NCI-H2081 treated with DMSO at 0.1 percent for 48 hours (cell line): ENCODE measurements at regions not wholly inside any gene's neighbourhood (a gene's known extent, or its start where the extent isn't known, plus 50 kb on each side); places are given as distances from the start of the nearest gene placed in this dataset.
"Not testable (repeated sequence)": the region's sequence is repeated elsewhere in the genome, so short reads cannot be mapped to it uniquely, and the experiment has no call there.

Experiments
- DNase-seq: peaks from one replicate; lab custom pipeline; 2025; lab: John Stamatoyannopoulos, UW

DNA sequence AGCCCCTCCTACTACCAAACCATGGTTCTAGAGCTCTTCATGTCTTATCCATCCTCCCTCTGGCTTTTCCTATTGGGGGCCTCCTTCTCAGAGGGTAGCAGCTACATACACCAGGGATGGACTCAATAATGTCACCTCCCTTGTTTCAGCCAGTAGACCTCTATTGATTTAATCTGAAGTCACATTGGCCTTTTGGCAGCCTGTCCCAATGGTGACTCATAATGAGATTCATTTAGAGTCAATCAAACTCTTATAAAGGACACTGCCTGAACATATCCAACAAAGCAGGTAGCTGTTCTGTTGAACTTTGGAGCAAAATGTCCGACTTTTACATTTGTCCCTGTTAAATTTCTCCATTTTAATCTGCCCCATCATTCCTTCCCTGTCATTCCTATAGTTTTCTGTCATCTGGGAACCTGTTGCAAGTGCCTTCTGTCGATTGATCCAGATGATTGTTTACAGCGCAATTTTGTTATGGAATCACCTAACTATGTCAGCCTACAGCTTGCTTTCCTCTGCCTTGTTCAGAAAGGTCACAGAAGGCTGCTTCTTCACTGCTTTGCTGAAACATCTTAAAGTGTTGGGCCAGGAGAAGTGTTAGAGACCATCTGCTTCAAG is 105.9 kb downstream of the ETS2 start:
- no peak for DNase-seq

DNA sequence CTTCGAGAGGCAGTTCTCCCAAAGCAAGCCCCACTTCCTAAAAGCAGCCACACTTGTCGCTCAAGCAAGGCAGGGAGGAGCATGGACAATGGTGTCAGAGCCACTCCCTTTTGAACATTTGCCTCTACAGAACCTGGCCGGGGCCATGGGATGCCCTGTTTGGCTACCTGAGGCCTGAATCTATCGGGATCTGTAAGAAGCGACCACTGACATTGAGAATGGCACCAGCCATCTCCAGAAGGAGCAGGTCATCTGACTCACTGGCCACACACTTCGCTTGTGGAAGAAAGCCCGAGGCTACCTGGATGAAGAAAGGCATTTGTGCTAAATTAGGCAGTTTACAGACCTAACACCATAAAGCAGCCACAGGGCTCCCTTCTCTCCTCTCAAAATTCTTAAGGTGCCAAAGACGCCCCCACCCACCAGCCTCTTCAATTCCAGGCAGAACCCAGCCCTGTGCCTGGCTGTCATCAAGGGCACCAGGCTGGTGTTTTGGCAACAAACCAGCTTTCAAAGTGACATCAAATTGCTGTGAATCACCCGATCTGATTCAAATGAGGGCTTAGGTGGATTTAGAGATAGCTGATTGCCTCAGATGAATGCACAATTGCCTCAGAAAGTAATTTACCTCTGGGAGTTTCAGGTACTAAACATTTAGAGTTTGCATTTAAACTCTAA is 104.8 kb downstream of the ETS2 start:
- DNase-seq: no peak

DNA sequence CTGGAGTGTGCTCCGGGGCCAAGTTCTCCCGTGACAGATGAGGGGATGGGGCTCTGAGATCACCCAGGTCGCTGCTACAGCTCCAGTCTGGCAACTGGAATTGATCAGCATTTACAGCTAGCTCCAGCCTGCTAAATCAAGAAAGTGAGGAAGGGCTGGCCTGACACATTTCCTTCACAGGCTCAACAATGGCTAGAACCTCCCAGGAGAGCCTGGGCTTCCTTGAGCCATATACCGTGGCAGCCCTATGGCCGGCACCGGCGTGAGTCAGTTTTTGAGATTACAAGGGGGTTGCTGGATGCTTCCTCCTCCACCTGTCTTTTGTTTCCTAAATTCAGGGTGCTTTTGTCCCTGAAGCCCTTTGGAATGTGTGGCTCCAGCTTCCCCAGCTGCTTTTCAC is 104.2 kb downstream of the ETS2 start:
- no peak for DNase-seq

DNA sequence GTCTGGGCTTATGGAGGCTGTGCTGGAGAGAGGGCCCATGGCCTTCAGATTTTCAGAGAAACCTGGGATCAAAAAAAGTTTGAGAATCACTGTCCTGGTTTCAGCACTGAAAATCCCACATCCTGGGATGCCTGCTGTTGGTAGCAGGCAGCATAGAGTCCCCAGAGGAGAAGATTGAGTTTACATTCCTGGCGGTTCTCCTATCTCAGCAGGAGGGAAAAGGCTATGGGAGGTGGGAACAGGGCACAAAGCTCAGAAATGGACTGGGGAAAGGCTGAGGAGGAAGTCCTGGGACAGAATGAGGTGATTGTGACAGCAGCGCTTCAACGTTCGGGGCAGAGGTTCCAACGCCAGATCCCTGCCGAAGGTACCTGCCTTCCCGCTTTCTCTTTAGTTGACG is 103.4 kb downstream of the ETS2 start:
- DNase-seq: no peak

DNA sequence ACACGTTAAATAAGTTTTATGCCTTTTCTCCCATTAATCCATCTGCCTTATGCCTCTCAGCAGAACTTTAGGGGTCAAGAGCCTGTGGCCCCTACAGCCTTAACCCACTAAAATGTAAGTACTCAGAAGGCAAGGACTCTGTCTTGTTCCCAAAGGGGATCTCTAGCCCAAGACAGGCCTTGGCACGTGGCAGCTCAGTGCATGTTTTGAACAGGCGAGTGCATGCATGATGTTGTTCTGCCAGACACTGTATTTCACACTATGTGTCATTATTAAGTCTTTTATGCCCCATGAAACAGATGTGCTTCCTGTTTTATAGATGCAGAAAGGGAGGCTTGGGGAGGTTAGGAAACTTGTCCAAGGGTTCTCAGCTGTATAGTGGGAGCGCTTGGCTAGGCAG is 102.8 kb downstream of the ETS2 start:
- DNase-seq: no peak

DNA sequence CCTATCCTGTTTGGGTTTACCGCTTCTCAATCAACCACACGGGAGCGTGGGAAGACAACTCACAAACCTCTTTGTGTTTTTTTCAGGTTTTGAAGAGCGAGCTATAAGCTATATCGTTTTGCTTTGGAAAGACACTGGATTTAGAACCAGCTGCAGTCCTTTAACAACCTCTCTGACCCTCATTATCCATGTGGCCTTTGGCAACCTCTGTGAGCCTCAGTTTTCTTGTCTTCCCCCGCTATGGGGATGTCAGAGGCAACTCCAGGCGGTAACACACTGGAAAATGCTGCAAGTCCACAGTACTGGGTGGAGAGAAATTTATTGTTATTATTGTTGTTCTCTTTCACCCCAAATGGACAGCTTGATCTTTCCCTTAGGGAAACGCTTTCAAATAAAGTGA is 100.0 kb downstream of the ETS2 start:
- no peak for DNase-seq

DNA sequence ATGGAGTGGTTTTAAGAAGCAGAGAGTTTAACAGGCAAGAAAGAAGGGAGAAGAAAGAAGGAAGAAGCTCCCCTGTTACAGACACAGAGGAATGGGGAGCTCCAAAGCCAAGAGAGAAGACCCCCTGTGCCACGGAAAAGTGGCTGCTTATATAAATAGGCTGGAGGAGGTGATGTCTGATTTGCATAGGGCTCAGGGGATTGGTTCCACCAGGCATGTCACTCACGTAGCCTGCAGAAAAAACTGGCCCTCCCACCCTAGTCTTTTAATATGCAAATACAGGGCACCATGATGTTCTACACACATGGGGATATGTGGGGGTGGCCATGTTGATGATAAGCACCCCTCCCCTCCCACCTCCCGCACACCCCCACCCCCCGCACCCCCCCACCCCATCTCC is 99.6 kb downstream of the ETS2 start:
- DNase-seq: no peak

DNA sequence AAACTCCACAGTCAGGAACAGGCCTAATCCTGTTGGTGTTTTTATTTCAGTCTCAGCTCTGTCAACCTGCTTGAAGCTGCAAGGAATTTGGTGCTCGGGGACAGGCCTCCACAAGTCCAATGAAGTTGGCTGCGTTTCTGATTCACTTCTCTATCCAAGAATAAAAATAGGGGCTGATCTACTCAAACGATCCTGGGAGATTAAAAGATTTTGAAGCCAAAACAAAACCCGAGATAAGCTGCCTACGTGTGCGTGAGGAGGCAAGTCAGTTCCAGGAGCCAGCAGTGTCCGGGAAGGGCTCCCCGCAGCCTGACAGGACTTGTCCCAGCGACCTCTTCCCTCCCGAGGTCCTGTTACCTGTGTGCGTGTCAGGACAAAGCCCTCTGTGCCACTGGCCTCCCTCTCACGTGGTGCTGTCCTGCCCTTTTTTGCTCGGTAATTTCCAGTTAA is 98.0 kb downstream of the ETS2 start:
- DNase-seq: no peak

DNA sequence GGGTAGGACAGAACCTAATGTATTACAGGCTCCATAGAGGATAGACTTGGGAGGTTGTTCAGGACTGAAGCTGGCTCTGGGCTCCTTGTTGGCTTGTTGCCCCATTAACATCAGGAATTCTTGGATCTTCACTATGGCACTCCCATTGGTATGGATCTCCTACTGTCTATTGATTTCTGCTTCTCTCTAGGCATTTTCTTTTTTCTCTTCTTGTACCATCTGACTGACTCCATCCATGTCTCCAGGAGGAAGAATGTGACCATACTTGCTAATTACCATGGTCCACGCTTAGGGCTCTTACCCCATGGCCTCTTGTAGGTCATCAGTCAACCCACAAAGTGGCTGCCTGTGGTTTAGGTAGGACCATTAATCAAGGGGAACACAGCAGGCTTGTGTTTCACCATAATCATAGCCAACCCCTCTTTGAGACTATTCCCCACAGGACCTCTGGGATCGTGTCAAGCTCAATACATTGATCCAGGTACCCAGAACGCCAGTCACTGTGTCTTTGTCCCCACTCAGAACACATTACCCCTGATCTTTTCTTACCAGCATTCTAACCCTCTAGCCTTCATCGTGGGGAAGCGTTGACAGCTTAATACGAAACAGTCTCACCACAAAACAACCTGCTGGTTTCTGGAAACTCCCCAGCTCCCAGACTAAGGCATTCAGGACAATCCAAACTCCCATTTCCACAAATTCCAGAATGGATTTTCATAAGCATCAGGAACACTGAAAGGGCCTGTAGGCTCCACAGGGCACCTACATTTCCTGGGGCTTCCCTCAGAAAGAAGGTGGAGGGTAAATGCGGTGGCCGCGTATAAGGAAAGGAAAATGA is 97.1 kb downstream of the ETS2 start:
- no peak for DNase-seq

DNA sequence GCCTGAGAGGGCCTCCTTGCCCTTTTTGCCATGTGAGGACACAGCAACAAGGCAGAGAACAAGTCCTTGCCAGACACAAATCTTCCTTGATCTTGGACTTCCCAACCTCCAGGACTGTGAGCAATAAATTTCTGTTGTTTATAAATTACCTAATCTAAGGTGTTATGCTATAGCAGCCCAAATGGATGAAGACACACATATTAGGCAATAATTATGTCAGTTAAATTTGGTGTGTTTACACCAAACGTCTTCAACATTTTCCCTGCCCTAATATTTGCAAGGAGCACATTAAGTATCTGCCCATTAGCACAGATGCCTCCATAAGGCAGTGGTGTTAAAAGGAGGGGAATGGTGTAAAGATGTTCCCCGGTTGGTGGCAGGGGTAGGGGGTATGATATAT is 94.8 kb downstream of the ETS2 start:
- no peak for DNase-seq

DNA sequence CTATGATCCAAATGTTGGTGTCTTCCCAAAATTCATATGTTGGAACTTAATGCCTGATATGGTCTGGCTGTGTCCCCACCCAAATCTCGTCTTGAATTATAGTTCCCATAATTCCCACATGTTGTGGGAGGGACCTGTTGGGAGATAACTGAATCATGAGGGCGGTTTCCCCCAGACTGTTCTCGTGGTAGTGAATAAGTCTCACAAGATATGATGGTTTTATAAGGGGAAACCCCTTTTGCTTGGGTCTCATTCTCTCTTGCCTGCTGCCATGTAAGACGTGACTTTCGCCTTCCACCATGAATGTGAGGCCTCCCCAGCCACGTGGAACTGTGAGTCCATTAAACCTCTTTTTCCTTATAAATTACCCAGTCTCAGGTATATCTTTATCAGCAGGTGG is 94.3 kb downstream of the ETS2 start:
- DNase-seq: not testable (repeated sequence)

DNA sequence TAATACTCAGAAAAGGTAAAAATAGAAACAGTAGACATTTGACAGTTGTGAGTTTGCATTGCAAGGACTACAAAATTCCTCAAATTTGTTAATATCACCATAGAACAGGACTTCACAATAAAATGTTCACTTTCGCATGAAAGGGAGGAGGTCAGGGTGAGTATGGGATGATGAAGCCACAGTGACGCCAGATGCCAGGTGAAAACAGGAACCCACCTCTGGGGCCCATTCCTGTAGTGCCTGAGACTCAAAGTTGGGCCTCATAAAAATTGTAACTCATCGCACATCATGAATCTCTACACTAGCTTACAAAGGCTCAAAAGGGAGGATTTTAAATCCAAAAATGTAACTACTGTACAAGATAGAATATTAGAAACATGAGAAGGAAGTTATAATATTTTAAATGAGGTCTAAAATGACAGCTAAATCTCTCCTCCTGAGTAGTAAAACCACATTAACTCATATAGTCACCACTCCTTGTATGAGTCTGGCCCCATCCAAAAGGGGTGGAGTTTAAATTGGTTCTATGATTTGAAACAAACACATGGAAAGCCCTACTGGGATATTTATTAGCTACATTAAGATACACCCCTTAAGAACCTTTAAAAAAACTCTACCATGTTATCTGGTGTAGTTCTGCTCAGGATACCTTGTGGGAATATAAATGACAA is 93.7 kb downstream of the ETS2 start:
- no peak for DNase-seq

DNA sequence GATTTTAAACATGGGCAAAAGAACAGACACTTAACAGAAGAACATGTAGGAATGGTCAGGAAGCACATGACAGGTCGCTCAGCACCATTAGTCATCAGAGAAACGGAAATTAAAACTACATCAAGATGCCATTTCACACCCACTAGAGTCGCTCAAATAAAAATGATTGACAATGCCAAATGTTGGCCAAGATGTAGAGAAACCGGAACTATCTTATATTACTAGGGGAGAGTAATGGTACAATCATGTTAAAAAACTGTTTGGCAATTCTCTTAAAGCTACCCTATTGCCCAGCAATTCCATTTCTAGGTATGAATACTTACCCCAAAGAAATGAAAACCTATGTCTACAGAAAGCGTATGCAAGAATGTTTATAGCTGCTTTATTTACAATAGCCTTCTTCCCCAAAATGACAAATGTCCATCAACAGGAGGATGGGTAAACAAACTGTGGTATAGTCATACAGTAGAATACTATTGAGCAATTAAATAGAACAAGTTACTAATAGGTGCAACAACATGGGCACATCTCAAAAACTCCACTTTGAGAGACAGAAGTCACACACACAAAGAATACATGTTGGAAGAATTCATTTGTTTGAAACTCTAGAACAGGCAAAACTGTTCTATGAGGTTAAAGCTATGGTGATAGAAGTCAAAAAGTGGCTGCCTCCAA is 92.8 kb downstream of the ETS2 start:
- no peak for DNase-seq

DNA sequence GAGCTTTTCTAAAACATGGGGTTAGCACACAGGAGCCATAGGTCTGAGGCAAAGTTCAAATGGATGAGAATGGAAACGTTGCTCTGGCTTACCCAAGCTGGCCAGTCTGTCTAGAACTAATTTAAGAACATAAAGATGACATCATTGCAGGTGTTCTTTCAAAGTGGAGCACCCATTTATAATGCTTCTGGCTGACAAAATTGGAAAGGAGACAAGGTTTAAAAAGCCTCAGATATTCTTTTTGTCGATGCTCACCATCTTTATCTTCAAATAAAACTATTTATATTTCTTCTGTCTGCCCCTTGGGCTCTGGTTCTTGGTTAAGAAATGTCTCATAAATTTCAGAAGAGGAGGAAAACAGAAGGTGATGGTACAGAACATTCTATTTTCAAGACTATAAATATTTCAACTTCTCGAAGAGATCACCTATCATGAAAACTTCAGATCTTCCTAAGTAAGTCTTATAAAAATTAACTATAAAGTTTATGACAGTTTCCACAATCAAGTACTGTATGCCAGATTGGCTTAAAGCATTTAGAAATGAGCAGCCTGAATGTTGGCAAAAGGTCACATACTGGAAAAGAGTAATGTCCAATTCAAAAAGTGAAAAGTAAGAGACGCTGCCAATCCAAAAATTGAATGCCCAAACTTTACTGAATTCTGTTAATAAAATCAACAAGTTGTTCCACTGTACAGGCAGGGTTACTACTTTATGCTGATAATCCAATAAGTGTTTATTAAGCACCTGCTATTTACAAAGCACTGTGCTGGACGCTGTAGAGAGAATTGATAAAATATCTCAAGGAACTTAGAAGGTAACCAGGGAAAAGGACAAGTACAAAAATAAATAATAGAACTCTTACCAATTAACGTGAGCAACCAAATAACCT is 92.0 kb downstream of the ETS2 start:
- no peak for DNase-seq

DNA sequence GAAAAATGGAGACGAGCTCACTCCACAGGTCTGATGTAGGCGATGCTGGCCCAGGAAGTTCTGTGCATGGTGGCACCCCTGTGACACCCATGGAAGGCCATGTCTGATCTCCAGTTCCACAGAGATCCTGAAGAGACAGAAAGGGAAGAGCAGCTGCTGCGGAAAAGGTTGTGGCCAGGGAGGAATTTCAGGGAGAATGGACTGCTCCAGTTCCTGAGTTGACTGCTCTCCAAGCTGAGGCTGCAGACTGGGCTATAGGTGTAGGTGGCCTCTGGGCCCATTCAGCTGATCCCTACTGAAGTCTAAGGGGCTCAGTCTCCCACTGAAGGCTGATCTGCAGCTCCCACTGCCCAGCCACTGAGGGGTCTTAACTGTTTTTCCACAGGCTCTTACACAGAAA is 89.2 kb downstream of the ETS2 start:
- no peak for DNase-seq

DNA sequence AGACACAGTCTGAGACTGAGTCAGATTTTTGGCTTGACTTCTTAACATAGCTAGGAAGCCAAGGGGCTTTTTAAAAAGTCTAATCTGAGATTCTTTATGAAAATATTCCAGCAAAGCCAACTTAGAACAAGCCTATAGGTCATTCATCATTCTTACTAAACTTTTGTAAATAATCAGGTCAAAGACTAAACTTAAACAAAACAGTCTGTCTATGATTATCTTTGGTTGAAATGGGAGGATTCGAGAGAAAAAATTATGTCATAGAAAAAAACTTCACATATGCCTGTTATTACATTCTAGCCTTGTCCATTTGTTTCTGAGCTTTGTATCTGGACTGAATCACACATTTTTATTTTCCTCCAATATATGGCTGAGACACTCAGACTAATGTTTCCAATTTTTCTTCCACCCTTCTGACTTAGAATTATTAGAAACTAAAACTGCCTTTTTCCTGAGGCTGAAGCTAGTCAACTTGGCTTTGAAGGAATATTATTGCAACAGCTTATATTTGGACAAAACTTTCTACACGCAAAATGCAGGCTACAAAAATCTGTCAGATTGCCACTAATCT is 83.3 kb downstream of the ETS2 start:
- DNase-seq: no peak

DNA sequence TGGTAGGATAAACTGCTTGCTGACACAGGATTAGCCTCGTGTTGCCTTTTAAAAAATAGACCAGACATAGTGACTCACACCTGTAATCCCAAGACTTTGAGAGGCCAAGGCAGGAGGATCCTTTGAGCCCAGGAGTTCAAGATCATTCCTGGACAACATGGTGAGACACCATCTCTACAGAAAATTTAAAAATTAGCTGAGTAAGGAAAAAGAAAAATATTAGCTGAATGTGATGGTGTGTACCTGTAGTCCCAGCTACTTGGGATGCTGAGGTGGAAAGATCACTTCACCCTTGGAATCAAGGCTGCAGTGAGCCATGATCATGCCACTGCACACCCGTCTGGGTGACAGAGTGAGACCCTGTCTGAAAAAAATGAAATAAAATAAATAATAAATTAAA is 82.0 kb downstream of the ETS2 start:
- DNase-seq: no peak

DNA sequence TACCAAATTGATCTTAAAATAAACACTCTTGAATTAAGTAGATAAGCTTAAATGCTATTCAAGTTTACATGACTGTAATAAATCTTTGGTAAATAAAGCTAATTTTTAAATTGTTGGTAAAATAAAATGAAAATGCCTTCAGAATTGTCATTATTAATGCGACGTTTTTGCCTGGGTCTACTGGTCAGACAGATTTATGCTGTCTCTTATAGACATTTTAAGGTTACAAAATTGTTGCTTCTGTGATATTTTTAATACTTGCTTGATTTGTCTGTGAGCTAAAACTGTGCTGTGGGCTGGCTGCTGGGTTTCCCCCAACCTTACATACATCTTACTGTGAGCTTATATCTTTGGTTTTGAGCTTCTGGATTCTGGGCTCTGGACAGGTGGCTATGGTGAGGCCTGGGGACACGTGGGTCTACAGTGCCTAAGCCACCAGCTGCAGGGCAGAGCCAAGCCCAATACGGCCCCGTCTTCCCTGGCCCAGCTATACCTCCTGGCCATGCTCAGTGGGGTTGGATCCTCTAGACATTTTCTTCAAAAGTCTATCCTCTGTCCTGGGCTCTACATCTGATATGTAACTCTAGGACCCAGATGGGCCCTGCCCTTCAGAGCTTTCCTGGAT is 81.4 kb downstream of the ETS2 start:
- no peak for DNase-seq

DNA sequence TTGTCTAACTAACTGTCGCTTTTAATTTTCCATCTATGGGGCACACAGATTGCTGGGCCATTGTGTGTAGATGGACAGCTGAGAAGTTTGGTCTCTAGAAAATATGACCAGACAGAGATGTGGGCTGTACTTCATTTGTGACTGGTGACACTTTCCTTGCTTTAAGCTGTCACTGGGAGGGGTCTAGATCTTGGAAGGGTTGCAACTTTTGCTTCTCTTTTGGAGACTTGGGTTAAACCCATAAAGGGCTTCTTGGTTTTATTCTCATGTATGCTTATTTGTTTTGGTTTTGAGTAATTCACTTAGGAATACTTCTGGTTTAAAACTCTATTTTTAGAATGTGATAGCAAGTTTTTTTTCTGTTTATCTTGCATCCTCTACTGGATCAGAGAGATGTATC is 80.2 kb downstream of the ETS2 start:
- DNase-seq: no peak

DNA sequence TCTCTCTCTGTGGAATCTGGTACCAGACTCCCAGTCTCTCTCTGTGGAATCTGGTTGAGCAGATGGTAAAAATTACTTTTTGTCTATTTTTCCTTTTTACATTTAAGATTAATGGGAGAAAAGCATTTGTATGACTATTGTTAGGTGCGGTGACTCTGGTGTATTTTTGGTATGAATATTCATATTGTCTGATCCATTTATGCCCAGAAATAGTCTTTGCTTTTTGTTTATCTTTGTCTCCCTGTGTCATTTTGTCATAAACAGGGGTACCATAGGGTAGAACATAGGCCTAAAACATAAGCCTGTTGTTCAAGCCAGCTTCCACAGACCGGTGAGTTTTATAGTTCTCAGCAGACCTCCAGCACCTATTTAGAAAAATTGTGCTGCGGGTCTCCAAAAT is 78.7 kb downstream of the ETS2 start:
- no peak for DNase-seq
